SU-DHL-6 (cell line): ENCODE measurements at regions not wholly inside any gene's neighbourhood (a gene's known extent, or its start where the extent isn't known, plus 50 kb on each side); places are given as distances from the start of the nearest gene placed in this dataset.

Source experiments
- H2AFZ ChIP-seq: fragments of 200-600 bp; sonication (generic); 2 replicates; pipeline ENCODE4 v1.6.1; 2014; ENCODE audit warnings: low read depth, mild to moderate bottlenecking, moderate library complexity, mixed read lengths, antibody characterized with exemption, low read length; ENCODE audit not compliant: severe bottlenecking
- H3F3A ChIP-seq: fragments of 200-600 bp; shearing (Covaris generic); 2 replicates; pipeline ENCODE4 v1.6.0; 2016; ENCODE audit warnings: antibody characterized with exemption, mild to moderate bottlenecking; ENCODE audit not compliant: insufficient read depth
- H3K27ac ChIP-seq: fragments of 200-600 bp; sonication (generic); 2 replicates; pipeline ENCODE4 v1.5.1; 2016; ENCODE audit warnings: low read depth, mild to moderate bottlenecking, low read length, moderate library complexity, mixed read lengths
- H3K27me3 ChIP-seq: fragments of 200-600 bp; sonication (generic), shearing (Covaris generic); 2 replicates; pipeline ENCODE4 v1.6.0; 2014; ENCODE audit warnings: mild to moderate bottlenecking, low read length
- H3K36me3 ChIP-seq: fragments of 200-600 bp; sonication (generic); 2 replicates; pipeline ENCODE4 v1.6.1; 2014; ENCODE audit warnings: mild to moderate bottlenecking, low read length, mixed read lengths
- H3K4me2 ChIP-seq: fragments of 300-600, 200-600 bp; shearing (Covaris generic), sonication (generic); 2 replicates; pipeline ENCODE4 v1.6.0; 2014; ENCODE audit warnings: low read length, low read depth, mild to moderate bottlenecking; ENCODE audit not compliant: poor library complexity, severe bottlenecking
- H3K4me3 ChIP-seq: fragments of 200-600 bp; sonication (generic); 2 replicates; pipeline ENCODE4 v1.5.1; 2014; ENCODE audit warnings: antibody characterized with exemption, low read length, mild to moderate bottlenecking, mixed read lengths; ENCODE audit not compliant: insufficient read depth, poor library complexity, severe bottlenecking
- H3K79me2 ChIP-seq: fragments of 200-600 bp; sonication (generic); 2 replicates; pipeline ENCODE4 v1.6.1; 2014; ENCODE audit warnings: mild to moderate bottlenecking, low read length, moderate library complexity; ENCODE audit not compliant: insufficient read depth
- H3K9ac ChIP-seq: fragments of 200-600 bp; sonication (generic); 2 replicates; pipeline ENCODE4 v1.7.0; 2014; ENCODE audit warnings: mild to moderate bottlenecking, low read length
- H3K9me2 ChIP-seq: fragments of 200-600 bp; sonication (generic); replicated peaks from 2 replicates; pipeline ENCODE4 v1.6.1; 2014; ENCODE audit warnings: low read length; ENCODE audit not compliant: insufficient read depth
- H3K9me3 ChIP-seq: fragments of 200-600 bp; sonication (generic); 2 replicates; pipeline ENCODE4 v1.6.1; 2014; ENCODE audit warnings: low read length, mixed read lengths; ENCODE audit not compliant: insufficient read depth
- H4K20me1 ChIP-seq: fragments of 200-600 bp; sonication (generic); 2 replicates; pipeline ENCODE4 v1.6.1; 2014; ENCODE audit warnings: low read depth, mild to moderate bottlenecking, antibody characterized with exemption, low read length, moderate library complexity, mixed read lengths
- EZH2phosphoT487 ChIP-seq: fragments of 200-600 bp; sonication (generic), shearing (Covaris generic); conservative IDR thresholded peaks from 2 replicates; pipeline ENCODE4 v1.6.1; 2018; ENCODE audit warnings: mild to moderate bottlenecking, antibody characterized with exemption, low read length, moderate library complexity, mixed read lengths
- TF ChIP-seq, protein P1 (sequence below): fragments of 200-600 bp; sonication (generic); IDR thresholded peaks from one replicate; pipeline ENCODE4 v1.5.1; 2017; ENCODE audit warnings: antibody characterized with exemption, mild to moderate bottlenecking, low read length, moderate library complexity; ENCODE audit not compliant: insufficient read depth, poor library complexity, severe bottlenecking

GRCh38 chr20:19022118-19022575, 190.3 kb upstream of the SLC24A3 start:
- no peak overlapping the region for H2AFZ ChIP-seq
- H3F3A ChIP-seq, result no peaks in the 10 kb centered on the region
- no peaks in the 10 kb centered on the region for H3K9me3 ChIP-seq
- H3K4me2 ChIP-seq, result no peak overlapping the region
- H3K4me3 ChIP-seq, result no peak overlapping the region
- no peaks in the 10 kb centered on the region for H3K9me2 ChIP-seq
- TF ChIP-seq, protein P1, sequence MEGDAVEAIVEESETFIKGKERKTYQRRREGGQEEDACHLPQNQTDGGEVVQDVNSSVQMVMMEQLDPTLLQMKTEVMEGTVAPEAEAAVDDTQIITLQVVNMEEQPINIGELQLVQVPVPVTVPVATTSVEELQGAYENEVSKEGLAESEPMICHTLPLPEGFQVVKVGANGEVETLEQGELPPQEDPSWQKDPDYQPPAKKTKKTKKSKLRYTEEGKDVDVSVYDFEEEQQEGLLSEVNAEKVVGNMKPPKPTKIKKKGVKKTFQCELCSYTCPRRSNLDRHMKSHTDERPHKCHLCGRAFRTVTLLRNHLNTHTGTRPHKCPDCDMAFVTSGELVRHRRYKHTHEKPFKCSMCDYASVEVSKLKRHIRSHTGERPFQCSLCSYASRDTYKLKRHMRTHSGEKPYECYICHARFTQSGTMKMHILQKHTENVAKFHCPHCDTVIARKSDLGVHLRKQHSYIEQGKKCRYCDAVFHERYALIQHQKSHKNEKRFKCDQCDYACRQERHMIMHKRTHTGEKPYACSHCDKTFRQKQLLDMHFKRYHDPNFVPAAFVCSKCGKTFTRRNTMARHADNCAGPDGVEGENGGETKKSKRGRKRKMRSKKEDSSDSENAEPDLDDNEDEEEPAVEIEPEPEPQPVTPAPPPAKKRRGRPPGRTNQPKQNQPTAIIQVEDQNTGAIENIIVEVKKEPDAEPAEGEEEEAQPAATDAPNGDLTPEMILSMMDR, result no peak
- no peak for TF ChIP-seq EZH2phosphoT487
- no peaks in the 10 kb centered on the region for H3K36me3 ChIP-seq
- H4K20me1 ChIP-seq, result no peaks in the 10 kb centered on the region
- H3K9ac ChIP-seq, result no peak overlapping the region
- H3K79me2 ChIP-seq, result no peaks in the 10 kb centered on the region
- H3K27ac ChIP-seq, result no peak overlapping the region
- H3K27me3 ChIP-seq, result no peaks in the 10 kb centered on the region

GRCh38 chr20:19022791-19023448, 189.5 kb upstream of the SLC24A3 start:
- H2AFZ ChIP-seq, result no peak overlapping the region
- no peaks in the 10 kb centered on the region for H3K27me3 ChIP-seq
- no peak for TF ChIP-seq EZH2phosphoT487
- TF ChIP-seq, protein P1, result no peak
- no peak overlapping the region for H3K27ac ChIP-seq
- H4K20me1 ChIP-seq, result no peaks in the 10 kb centered on the region
- H3K36me3 ChIP-seq, result no peaks in the 10 kb centered on the region
- no peak overlapping the region for H3K4me2 ChIP-seq
- H3F3A ChIP-seq, result no peaks in the 10 kb centered on the region
- H3K9me3 ChIP-seq, result no peaks in the 10 kb centered on the region
- H3K9ac ChIP-seq, result no peak overlapping the region
- no peaks in the 10 kb centered on the region for H3K9me2 ChIP-seq
- H3K4me3 ChIP-seq, result no peak overlapping the region
- no peaks in the 10 kb centered on the region for H3K79me2 ChIP-seq

DNA sequence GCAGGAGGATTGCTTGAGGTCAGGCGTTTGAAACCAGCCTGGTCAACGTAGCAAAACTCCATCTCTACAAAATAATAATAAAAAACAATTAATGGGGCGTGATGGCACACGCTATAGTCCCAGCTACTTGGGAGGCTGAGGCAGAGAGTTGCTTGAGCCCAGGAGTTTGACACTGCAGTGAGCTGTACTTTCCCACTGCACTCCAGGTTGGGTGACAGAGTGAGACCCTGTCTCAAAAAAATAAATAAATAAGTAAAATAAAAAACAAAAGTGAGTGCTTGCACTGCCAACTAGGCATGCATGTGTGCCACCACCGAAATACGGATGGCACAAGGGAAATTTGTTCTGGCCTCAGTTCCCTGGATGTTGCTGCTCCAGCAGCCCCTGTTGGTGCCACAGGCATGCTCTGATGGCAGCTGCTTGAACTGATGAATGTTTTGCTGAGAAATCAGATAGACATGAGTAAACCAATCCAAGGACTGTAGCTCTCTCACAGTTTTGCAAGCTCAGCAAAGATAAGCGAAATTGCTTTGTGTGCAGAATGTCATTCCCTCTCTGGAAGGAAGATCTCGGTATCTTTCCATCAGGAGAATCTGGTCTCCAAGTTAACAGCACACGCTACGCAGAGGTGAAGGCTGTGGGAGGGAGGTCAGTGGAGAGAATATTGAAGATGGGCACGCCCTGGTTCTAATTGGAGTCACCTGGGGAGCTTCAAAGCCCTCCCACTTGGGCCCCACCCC, 188.0 kb upstream of the SLC24A3 start:
- no peaks in the 10 kb centered on the region for H4K20me1 ChIP-seq
- H3K27ac ChIP-seq, result no peak overlapping the region
- no peak overlapping the region for H2AFZ ChIP-seq
- H3K4me2 ChIP-seq, result no peak overlapping the region
- TF ChIP-seq EZH2phosphoT487, result no peak
- TF ChIP-seq, protein P1, result no peak
- H3K4me3 ChIP-seq, result no peak overlapping the region
- H3K9me3 ChIP-seq, result no peaks in the 10 kb centered on the region
- no peaks in the 10 kb centered on the region for H3K27me3 ChIP-seq
- no peak overlapping the region for H3K9ac ChIP-seq
- H3K36me3 ChIP-seq, result no peaks in the 10 kb centered on the region
- no peaks in the 10 kb centered on the region for H3F3A ChIP-seq
- H3K79me2 ChIP-seq, result no peaks in the 10 kb centered on the region
- no peaks in the 10 kb centered on the region for H3K9me2 ChIP-seq
